ENCODE measurements at regions not wholly inside any gene's neighbourhood (a gene's known extent, or its start where the extent isn't known, plus 50 kb on each side); places are given as distances from the start of the nearest gene placed in this dataset.

- no peak for DNase-seq (ENCODE audit: low read depth in 3 of 3)
These were observed 139.7 kb downstream of the RRAGC start for GRCh38 chr1:38719880-38720279.

DNA sequence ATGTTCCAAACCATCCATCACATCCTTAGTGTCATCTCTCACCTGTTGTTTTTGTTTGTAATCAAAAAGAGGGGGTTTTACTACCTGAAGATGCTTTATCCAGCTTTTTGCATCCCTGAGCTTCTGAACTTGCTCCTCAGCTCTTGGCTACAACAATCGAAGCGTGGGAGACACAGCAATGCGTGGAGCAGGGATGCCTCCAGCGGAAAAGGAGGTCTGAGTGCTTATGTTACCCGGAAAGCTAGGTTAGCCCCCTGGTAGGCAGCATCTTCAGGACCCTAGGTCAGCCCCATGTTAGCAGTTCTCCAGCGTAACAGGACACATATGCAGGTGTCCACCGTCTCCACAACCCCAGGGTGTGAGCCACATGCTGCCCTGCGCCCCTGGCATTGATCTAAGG is 141.5 kb downstream of the RRAGC start:
- DNase-seq (ENCODE audit: low read depth in 3 of 3) = no peak

GRCh38 chr1:38716229-38716628 is 143.3 kb downstream of the RRAGC start:
- no peak for DNase-seq (ENCODE audit: low read depth in 3 of 3)

DNA sequence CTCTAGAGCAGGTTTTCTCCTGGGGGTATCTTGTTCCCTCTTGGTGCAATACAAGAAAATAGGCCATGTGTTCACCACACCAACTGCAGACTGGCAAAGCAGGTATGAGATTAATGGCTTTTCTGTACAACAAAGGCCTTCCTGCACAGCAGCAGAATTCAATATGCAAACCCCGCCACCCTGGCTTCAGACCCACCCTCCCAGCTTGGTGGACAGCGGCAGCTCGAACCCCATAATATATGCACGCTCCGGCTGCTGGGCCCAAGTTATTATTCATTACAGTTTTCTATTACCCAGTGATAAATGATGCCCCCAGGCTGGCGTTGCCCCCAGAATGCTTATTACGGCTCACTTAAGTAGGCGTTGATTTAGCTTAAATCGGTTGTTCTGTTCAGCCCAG is 144.2 kb downstream of the RRAGC start:
- DNase-seq (ENCODE audit: low read depth in 3 of 3) = no peak

GRCh38 chr1:38712046-38712445 is 147.5 kb downstream of the RRAGC start:
- no peak for DNase-seq (ENCODE audit: low read depth in 3 of 3)

- DNase-seq (ENCODE audit: low read depth in 3 of 3) = no peak
These were observed 150.8 kb downstream of the RRAGC start for GRCh38 chr1:38708701-38709258.

DNA sequence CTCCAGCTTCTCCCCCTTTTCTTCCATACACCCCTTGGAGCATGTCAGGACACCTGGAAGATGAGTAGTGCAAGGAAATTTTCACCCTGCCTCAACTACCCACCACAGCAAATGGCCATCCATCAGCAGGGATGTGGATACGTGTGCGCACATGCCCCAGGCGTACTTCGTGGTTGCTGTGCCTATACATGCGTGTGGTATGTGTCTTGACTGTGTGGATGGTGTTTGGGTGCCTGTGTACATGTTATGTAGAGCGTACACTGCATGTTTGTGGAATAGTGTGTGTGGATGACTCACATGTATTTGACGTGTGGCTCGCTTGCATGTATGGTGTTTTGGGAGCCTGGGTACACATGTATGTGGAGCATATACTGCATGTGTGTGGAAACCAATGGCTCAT is 158.5 kb downstream of the RRAGC start:
- no peak for DNase-seq (ENCODE audit: low read depth in 3 of 3)

DNA sequence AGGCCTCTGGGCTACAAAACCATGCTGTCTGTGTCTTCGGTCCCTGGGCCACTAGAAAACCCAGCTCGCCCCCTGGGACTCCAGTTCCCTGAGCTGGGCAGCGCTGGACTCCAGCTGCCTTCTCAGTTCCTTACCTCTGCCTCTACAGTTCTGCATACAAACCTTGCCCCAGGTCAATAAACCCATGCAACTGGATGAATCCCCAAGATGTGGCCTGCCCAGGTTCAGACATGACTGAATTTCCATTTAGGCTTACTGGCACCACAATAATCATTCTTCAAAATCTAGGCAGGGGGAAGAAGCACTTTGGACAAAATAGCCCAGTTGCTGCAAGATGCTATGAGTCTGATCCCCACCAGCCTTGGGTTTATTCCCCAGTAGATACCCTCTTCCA is 159.5 kb downstream of the RRAGC start:
- DNase-seq (ENCODE audit: low read depth in 3 of 3) = no peak

GRCh38 chr1:38699330-38700076 is 160.1 kb downstream of the RRAGC start:
- DNase-seq (ENCODE audit: low read depth in 3 of 3) = no peak

- DNase-seq (ENCODE audit: low read depth in 3 of 3) = no peak
These were observed 162.2 kb downstream of the RRAGC start for GRCh38 chr1:38697387-38697786.

- DNase-seq (ENCODE audit: low read depth in 3 of 3) = no peak
These were observed 163.2 kb downstream of the RRAGC start for GRCh38 chr1:38696371-38696770.

DNA sequence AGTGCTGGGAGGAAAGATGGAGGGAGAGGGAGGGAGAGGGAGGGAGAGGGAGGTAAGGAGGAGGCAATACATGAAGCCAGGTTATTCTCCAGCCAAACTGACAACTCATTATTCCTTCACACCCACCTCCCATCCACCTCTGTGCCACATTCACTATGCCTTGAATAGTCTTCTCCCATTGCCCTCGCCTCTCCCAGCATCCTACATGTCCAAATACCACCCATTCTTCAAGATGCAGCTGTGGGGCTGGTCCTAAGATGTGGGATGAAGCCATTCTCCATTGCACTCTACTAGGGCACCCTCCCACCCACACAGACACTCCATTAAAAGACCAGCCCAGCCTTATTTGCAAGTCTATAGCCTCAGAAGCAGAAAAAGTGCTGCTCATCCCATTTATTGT is 165.8 kb downstream of the RRAGC start:
- DNase-seq (ENCODE audit: low read depth in 3 of 3) = no peak

- no peak for DNase-seq (ENCODE audit: low read depth in 3 of 3)
These were observed 166.5 kb downstream of the RRAGC start for GRCh38 chr1:38693031-38693430.

- no peak for DNase-seq (ENCODE audit: low read depth in 3 of 3)
These were observed 168.7 kb downstream of the RRAGC start for GRCh38 chr1:38690790-38691449.

- no peak for DNase-seq (ENCODE audit: low read depth in 3 of 3)
These were observed 172.7 kb downstream of the RRAGC start for GRCh38 chr1:38686927-38687255.

DNA sequence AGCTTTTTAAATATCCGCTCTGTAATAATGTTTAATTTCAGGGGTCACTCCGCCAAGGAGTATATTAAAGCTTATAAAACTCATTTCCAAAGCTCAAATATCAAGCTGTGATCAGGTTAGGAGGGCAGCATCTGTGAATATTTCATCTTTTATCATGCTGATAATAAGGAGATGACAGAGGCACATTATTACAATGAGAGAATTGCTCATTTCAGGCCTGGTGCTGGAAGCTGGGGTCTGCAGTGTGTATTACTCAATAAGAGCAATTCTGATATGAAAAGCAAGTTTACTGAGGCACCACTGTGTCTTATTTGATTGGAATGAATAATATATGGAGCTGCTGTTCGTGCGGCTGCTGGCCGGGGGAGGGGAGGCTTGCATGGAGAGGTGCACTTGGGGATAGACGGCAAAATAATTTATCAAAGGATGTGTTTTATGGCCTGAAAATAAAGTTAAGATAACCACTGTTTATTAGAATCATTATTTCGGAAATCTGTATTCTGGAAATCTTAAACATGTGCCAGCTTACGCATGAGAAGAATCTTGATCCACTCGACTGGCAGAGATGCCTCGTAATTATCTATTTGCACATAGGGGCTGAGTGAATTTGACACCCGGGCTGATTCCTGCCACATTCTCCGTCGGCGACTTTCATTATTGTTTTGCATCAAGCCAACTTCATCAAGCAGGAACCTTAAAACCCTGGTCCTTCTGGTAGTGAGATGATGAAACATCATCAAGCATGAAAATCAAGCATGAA is 173.2 kb downstream of the RRAGC start:
- no peak for DNase-seq (ENCODE audit: low read depth in 3 of 3)

GRCh38 chr1:38685388-38685787 is 174.2 kb downstream of the RRAGC start:
- no peak for DNase-seq (ENCODE audit: low read depth in 3 of 3)

DNA sequence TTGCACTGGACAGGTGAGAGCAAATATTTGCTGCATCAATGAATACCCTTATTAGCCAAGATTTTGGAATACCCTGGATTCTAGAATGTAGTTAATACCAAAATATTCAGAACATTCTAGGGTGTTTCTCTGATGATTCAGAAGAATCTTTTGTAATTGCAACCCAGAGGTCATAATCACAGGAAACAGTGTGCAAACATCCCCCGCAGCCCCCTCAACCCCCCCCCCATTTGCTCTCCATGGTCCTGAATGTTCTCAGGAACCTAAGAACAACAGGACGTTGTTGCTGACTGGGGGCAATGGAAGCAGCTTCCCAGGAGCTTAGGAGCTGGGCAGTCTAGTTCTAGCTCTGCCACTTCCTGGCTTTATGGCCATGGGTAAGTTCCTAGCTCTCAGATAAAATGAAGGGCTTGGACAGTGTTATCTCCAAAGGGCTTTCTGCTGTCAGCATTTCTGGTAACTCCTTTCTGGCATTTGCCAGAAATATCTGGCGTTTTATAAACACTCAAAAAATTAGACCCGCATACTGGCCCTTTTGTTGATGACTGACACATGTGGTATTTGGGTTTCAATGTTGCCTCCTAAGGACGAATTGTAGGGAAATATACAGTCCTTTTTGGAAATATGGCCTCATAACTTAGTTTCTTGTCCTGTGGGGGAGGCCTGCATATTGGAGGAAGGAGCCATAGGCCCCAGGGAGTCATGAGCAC is 178.6 kb downstream of the RRAGC start:
- DNase-seq (ENCODE audit: low read depth in 3 of 3) = no peak

GRCh38 chr1:38677756-38678155 is 181.8 kb downstream of the RRAGC start:
- no peak for DNase-seq (ENCODE audit: low read depth in 3 of 3)

GRCh38 chr1:38677311-38677710 is 182.3 kb downstream of the RRAGC start:
- DNase-seq (ENCODE audit: low read depth in 3 of 3) = no peak

- DNase-seq (ENCODE audit: low read depth in 3 of 3) = no peak
These were observed 186.9 kb downstream of the RRAGC start for GRCh38 chr1:38672692-38673091.

DNA sequence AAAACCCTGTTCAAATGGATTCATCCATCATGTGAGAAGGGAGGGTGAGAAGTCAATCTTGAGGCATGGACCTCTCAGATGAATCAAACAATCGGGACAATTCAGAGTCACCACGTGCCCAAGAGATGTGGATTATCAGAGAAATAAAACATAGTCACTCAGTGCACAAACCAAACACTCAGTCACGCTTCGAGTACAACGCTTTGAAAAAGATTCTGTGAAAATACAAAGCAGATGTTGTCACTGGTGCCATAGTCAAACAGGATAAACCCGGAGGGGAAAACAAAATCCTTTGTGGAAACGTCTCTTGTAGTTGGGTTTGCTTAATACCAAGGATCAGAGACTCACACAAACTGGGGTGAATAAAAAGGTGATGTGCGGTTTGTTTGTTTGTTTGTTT is 188.4 kb downstream of the RRAGC start:
- no peak for DNase-seq (ENCODE audit: low read depth in 3 of 3)

All from stimulated activated CD4-positive, alpha-beta T cell treated with anti-CD3 and anti-CD28 coated beads, TNF-alpha, amount 100 ng/mL, for 48 hours (primary cell).